SK-MEL-5 (cell line): ENCODE measurements at regions not wholly inside any gene's neighbourhood (a gene's known extent, or its start where the extent isn't known, plus 50 kb on each side); places are given as distances from the start of the nearest gene placed in this dataset.
A peak's percentile ranks its signal among the peaks of the same experiment; 100 is the strongest.

Experiments used
- DNase-seq: peaks from one replicate; pipeline ENCODE4 v3.0.0-alpha.2; 2016; ENCODE audit warnings: low read depth, low spot score
- in situ Hi-C: cut with HindIII; loops from 2 replicates; pipeline ENCODE4 v1.10.0; 2016; ENCODE audit warnings: low sequenced_read_pairs, high pct_unique_total_duplicates, low pct_unique_long_range_greater_than_20kb

GRCh38 chr20:4569865-4570264 is 116.4 kb upstream of the PRNP start:
- no peak for DNase-seq
- in situ Hi-C loops = no loop called here

GRCh38 chr20:4569092-4569491 is 117.2 kb upstream of the PRNP start:
- in situ Hi-C loops = no loop called here

GRCh38 chr20:4568361-4568959 is 117.8 kb upstream of the PRNP start:
- no peak for DNase-seq
- in situ Hi-C loops = no loop called here

More at GRCh38 chr20:4569092-4569491, 117.2 kb upstream of the PRNP start:
- no peak for DNase-seq

- in situ Hi-C loops = no loop called here
- no peak for DNase-seq
Measured at GRCh38 chr20:4567170-4567569, 119.1 kb upstream of the PRNP start.

GRCh38 chr20:4563534-4563933 is 122.7 kb upstream of the PRNP start:
- peak; percentile 54 for DNase-seq
- in situ Hi-C loops = no loop called here

GRCh38 chr20:4563031-4563430 is 123.2 kb upstream of the PRNP start:
- in situ Hi-C loops = no loop called here
- DNase-seq = no peak

- in situ Hi-C loops = no loop called here
- DNase-seq = no peak
Measured at GRCh38 chr20:4560667-4561066, 125.6 kb upstream of the PRNP start.

- in situ Hi-C loops = no loop called here
- DNase-seq = no peak
Measured at GRCh38 chr20:4559906-4560305, 126.3 kb upstream of the PRNP start.

- in situ Hi-C loops = no loop called here
- DNase-seq = no peak
Measured at GRCh38 chr20:4559106-4559505, 127.2 kb upstream of the PRNP start.

- no peak for DNase-seq
- in situ Hi-C loops = no loop called here
Measured at GRCh38 chr20:4556781-4557180, 129.5 kb upstream of the PRNP start.

- in situ Hi-C loops = no loop called here
- no peak for DNase-seq
Measured at GRCh38 chr20:4555188-4555890, 130.9 kb upstream of the PRNP start.

GRCh38 chr20:4554346-4554745 is 131.9 kb upstream of the PRNP start:
- no peak for DNase-seq
- in situ Hi-C loops = no loop called here

- no peak for DNase-seq
- in situ Hi-C loops = no loop called here
Measured at GRCh38 chr20:4552075-4552640, 134.1 kb upstream of the PRNP start.

GRCh38 chr20:4550740-4551139 is 135.5 kb upstream of the PRNP start:
- in situ Hi-C loops = no loop called here
- DNase-seq = no peak

GRCh38 chr20:4549711-4550259 is 136.5 kb upstream of the PRNP start:
- in situ Hi-C loops = no loop called here
- peak; percentile 53 for DNase-seq

GRCh38 chr20:4548552-4548951 is 137.7 kb upstream of the PRNP start:
- in situ Hi-C loops = no loop called here
- DNase-seq = no peak

GRCh38 chr20:4546786-4547185 is 139.5 kb upstream of the PRNP start:
- DNase-seq = no peak
- in situ Hi-C loops = no loop called here

GRCh38 chr20:4546342-4546741 is 139.9 kb upstream of the PRNP start:
- no peak for DNase-seq
- in situ Hi-C loops = no loop called here

GRCh38 chr20:4545526-4545925 is 140.7 kb upstream of the PRNP start:
- in situ Hi-C loops = no loop called here
- no peak for DNase-seq
